Fibroblast of lung (primary cell): ENCODE measurements at regions not wholly inside any gene's neighbourhood (a gene's known extent, or its start where the extent isn't known, plus 50 kb on each side); places are given as distances from the start of the nearest gene placed in this dataset.

ENCODE experiments used
- CTCF ChIP-seq, 2 donors: IDR thresholded peaks in 1 of 2; conservative IDR thresholded peaks in 1 of 2; 1 replicate in 1 of 2; 2 replicates in 1 of 2; pipeline ENCODE4 v1.5.1; 2011 to 2012; ENCODE audit warnings: low read length in 2 of 2, control low read depth in 1 of 2, inconsistent platforms in 1 of 2, low read depth in 1 of 2, mild to moderate bottlenecking in 1 of 2
- EZH2 ChIP-seq: IDR thresholded peaks from 2 replicates; pipeline ENCODE4 v1.5.1; 2012; ENCODE audit warnings: low read length, control low read depth, mild to moderate bottlenecking; ENCODE audit errors: missing control alignments

- TF ChIP-seq CTCF (conservative IDR thresholded peaks at IDR 0.05 in 1 of 2, IDR thresholded peaks at IDR 0.05 in 1 of 2; ENCODE audit: low read depth in 1 of 2, low read length in 2 of 2): no peak
- TF ChIP-seq EZH2: no peak
These were observed 1041.1 kb upstream of the COX7C start for GRCh38 chr5:85576666-85577065.
